HEK293 (cell line): ENCODE measurements at regions not wholly inside any gene's neighbourhood (a gene's known extent, or its start where the extent isn't known, plus 50 kb on each side); places are given as distances from the start of the nearest gene placed in this dataset.

Source experiments
- ZBTB48 ChIP-seq: fragments of 450-650 bp; formaldehyde crosslinking; IDR thresholded peaks from 2 replicates; pipeline ENCODE4 v1.5.1; 2016; ENCODE audit warnings: missing biosample characterization, missing genetic modification characterization
- ZNF311 ChIP-seq: fragments of 450-650 bp; formaldehyde crosslinking; IDR thresholded peaks from 2 replicates; pipeline ENCODE4 v1.5.1; 2017; ENCODE audit warnings: missing biosample characterization, missing genetic modification characterization, borderline replicate concordance
- ZNF423 ChIP-seq: fragments of 450-650 bp; formaldehyde crosslinking; IDR thresholded peaks from 2 replicates; pipeline ENCODE4 v1.5.1; 2016; ENCODE audit warnings: missing biosample characterization, missing genetic modification characterization

DNA sequence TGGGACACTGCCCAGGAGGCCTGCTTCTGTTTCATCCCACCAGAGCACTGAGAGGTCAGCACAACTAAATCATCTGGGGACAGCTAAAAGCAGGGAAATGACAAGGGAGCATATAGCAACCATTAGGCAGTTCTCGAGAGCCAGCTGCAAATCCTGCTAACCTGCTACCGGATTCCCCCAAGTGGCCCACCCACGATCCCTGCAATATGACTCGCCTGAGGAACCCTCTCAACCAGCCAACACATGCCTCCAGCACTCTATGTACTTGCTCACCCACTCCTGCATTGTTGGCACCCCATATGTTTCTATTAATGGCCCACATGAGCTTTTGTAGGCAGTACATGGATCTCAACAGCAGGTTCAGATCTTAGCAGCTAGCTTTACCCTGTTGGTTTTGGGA is 326.0 kb downstream of the GABRG2 start:
- TF ChIP-seq ZBTB48 (no peak), ZNF423 (no peak), ZNF311 (tag by site-specific recombination) (no peak)
